Suprapubic skin (tissue), 4 donors: ENCODE measurements at regions not wholly inside any gene's neighbourhood (a gene's known extent, or its start where the extent isn't known, plus 50 kb on each side); places are given as distances from the start of the nearest gene placed in this dataset.

ENCODE experiments used
- CTCF ChIP-seq, 2 donors: fragments of 200-600 bp in 1 of 2; fragments of 450-650 bp in 1 of 2; sonication (generic) in 1 of 2; IDR thresholded peaks; one replicate each; pipeline ENCODE4 v1.5.1; 2016 to 2019; ENCODE audit warnings: antibody characterized with exemption in 2 of 2, mild to moderate bottlenecking in 1 of 2, moderate library complexity in 1 of 2
- POLR2A ChIP-seq, 2 donors: fragments of 450-650 bp; IDR thresholded peaks; one replicate each; pipeline ENCODE4 v1.6.1; 2017; ENCODE audit warnings: antibody characterized with exemption in 2 of 2, mild to moderate bottlenecking in 2 of 2, moderate library complexity in 2 of 2
- POLR2AphosphoS5 ChIP-seq, 3 donors: sonication (generic); formaldehyde crosslinking; IDR thresholded peaks; one replicate each; pipeline ENCODE4 v1.6.1; 2017; ENCODE audit warnings: antibody characterized with exemption in 3 of 3

GRCh38 chr1:30444850-30445249, 278.5 kb downstream of the MATN1 start:
- TF ChIP-seq POLR2A (IDR thresholded peaks at IDR 0.05) (no peak), POLR2AphosphoS5 (IDR thresholded peaks at IDR 0.05) (no peak), CTCF (IDR thresholded peaks at IDR 0.05) (no peak)
